NT2/D1 (cell line): ENCODE measurements at regions not wholly inside any gene's neighbourhood (a gene's known extent, or its start where the extent isn't known, plus 50 kb on each side); places are given as distances from the start of the nearest gene placed in this dataset.
"Not testable (repeated sequence)": the region's sequence is repeated elsewhere in the genome, so short reads cannot be mapped to it uniquely, and the experiment has no call there.

ENCODE experiments used
- DNase-seq: peaks from one replicate; pipeline ENCODE4 v3.0.0-alpha.2; 2011; ENCODE audit warnings: low read depth, low spot score
- H3K27me3 ChIP-seq: 2 replicates; pipeline ENCODE4 v1.6.0; 2011; ENCODE audit warnings: mild to moderate bottlenecking; ENCODE audit not compliant: insufficient read length, insufficient read depth
- H3K36me3 ChIP-seq: 2 replicates; pipeline ENCODE4 v1.6.1; 2011; ENCODE audit warnings: mild to moderate bottlenecking, low read length, mixed read lengths; ENCODE audit not compliant: insufficient read depth, insufficient read length
- H3K4me1 ChIP-seq: 2 replicates; pipeline ENCODE4 v1.5.1; 2011; ENCODE audit not compliant: insufficient read depth, insufficient read length
- H3K4me3 ChIP-seq: 2 replicates; pipeline ENCODE4 v1.5.1; 2011; ENCODE audit warnings: low read depth; ENCODE audit not compliant: insufficient read length
- H3K9ac ChIP-seq: 2 replicates; pipeline ENCODE4 v1.6.0; 2011; ENCODE audit warnings: low read depth; ENCODE audit not compliant: insufficient read length
- H3K9me3 ChIP-seq: 2 replicates; pipeline ENCODE4 v1.5.1; 2011; ENCODE audit warnings: mild to moderate bottlenecking, low read length; ENCODE audit not compliant: insufficient read depth
- SUZ12 ChIP-seq: IDR thresholded peaks from 2 replicates; pipeline ENCODE4 v1.6.1; 2011; ENCODE audit not compliant: insufficient read length, insufficient read depth; ENCODE audit errors: extremely low read depth
- YY1 ChIP-seq: IDR thresholded peaks from 2 replicates; pipeline ENCODE4 v1.6.1; 2011; ENCODE audit not compliant: insufficient read length, insufficient read depth
- ZNF274 ChIP-seq: IDR thresholded peaks from 2 replicates; pipeline ENCODE4 v1.6.1; 2011; ENCODE audit warnings: mild to moderate bottlenecking, low read depth, low read length

DNA sequence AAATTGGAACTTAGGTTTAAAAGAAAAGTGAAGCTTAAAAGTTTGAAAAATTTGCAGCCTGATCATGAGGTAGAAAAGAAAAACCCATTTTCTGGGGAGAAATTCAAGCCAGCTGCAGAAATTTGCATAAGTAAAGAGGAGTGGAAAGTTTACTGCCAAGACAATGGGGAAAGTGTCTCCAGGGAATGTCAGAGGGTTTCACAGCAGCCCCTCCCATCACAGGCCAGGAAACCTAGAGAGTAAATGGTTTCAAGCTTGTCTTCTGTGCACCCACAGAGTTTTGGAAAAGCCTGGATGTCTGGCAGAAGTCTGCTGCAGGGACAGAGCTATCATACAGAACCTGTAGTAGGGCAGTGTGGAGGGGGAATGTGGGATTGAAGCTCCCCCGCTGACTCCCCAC is 254.0 kb upstream of the FSIP2 start:
- TF ChIP-seq SUZ12 (no peak), ZNF274 (no peak), YY1 (no peak)
- Histone ChIP-seq H3K9ac (no peak overlapping the region), H3K36me3 (no peaks in the 10 kb centered on the region), H3K4me1 (peaks cover 4% of the 10 kb centered on the region), H3K27me3 (no peaks in the 10 kb centered on the region), H3K4me3 (no peak overlapping the region), H3K9me3 (peaks cover 26% of the 10 kb centered on the region)
- peak; percentile 58 for DNase-seq

DNA sequence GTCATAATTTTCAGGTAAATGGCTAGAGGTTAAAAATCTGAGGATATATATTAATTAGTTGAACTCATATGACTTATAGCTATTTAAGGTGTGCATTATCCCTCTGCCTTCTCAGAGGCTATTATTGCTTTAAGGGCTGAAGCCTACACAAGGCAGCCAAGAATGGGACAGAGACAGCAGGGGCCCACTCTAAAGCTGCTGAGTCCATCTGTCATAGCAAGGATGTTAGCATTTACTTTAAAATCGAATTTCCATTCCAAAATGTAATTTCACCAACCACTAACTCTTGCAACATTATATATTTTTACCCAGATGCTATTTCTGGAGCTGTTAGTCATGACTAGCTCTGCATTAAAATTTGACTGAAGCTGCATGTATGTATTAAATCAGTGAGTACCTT is 236.3 kb upstream of the FSIP2 start:
- H3K4me3 ChIP-seq, result no peak overlapping the region
- no peak for DNase-seq
- peaks cover 3% of the 10 kb centered on the region; the same call in 1 of the 2 replicates for H3K9me3 ChIP-seq
- TF ChIP-seq YY1, result no peak
- TF ChIP-seq ZNF274, result no peak
- TF ChIP-seq SUZ12, result no peak
- no peaks in the 10 kb centered on the region for H3K36me3 ChIP-seq
- no peak overlapping the region for H3K9ac ChIP-seq
- H3K4me1 ChIP-seq, result no peaks in the 10 kb centered on the region
- no peaks in the 10 kb centered on the region for H3K27me3 ChIP-seq

DNA sequence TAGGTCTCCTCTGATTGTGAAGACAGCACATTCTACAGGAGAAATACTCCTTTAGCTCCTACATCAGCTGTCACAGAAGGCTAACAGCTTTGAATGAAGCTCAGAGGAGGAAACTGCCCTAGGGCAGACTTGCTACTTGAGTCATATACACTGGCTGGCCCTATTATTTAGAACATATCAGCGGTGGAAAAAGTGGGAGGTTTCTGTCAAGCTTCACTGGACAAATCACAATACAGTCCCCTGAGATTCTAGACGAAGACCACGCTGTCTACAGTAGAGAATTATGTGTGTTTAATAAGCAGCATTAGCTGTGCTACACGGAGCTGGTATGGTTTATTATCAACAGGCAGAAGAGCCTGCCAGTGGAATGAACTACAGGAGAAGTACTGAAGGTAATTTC is 230.9 kb upstream of the FSIP2 start:
- H3K9ac ChIP-seq, result no peak overlapping the region
- no peaks in the 10 kb centered on the region for H3K27me3 ChIP-seq
- H3K9me3 ChIP-seq, result peaks cover 47% of the 10 kb centered on the region

DNA sequence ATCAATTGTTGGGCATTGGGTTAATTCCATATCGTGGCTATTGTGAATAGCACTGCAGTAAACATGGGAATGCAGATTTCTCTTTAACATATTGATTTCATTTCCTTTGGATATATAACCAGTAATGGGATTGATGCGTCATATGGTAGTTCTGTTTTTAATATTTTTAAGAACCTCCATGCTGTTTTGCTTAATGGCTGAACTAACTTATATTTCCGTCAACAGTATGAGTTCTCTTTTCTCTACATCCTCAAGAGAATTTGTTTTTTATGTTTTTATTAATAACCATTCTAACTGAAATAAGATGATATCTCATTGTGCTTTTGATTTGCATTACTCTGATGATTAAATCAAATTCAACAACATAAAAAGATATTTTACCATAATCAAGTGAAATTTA is 228.5 kb upstream of the FSIP2 start:
- peaks cover 47% of the 10 kb centered on the region for H3K9me3 ChIP-seq
- no peaks in the 10 kb centered on the region for H3K4me1 ChIP-seq
- H3K27me3 ChIP-seq, result no peaks in the 10 kb centered on the region
- no peak overlapping the region for H3K4me3 ChIP-seq
- no peak for DNase-seq
- no peaks in the 10 kb centered on the region for H3K36me3 ChIP-seq
- TF ChIP-seq YY1, result no peak
- TF ChIP-seq ZNF274, result peak; percentile 45; the same call in 1 of the 2 replicates
- no peak overlapping the region for H3K9ac ChIP-seq

More for the DNA sequence above, 230.9 kb upstream of the FSIP2 start:
- Histone ChIP-seq H3K4me1 (no peaks in the 10 kb centered on the region), H3K4me3 (no peak overlapping the region), H3K36me3 (no peaks in the 10 kb centered on the region)
- no peak for DNase-seq
- TF ChIP-seq ZNF274, result no peak
- no peak for TF ChIP-seq SUZ12
- no peak for TF ChIP-seq YY1

DNA sequence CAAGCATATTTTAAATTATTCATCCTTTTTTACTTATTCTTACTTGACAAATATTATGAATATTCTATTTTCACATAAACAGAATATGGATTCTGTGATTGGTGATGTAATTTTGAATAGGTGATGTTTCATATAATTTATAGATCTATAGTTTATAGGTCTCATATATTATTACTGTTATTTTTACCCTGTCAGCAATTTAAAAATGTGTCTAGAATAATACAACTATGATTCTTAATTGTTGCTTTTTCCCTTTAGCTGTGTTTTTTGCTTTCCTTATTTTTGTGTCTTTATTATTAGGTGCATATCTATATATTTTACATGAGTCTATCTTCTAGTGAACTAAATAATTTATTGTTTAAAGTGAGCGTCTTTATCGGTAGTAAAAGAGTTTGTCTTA is 226.7 kb upstream of the FSIP2 start:
- no peaks in the 10 kb centered on the region for H3K36me3 ChIP-seq
- H3K4me3 ChIP-seq, result no peak overlapping the region
- peaks cover 47% of the 10 kb centered on the region for H3K9me3 ChIP-seq
- no peaks in the 10 kb centered on the region for H3K27me3 ChIP-seq
- H3K9ac ChIP-seq, result no peak overlapping the region
- TF ChIP-seq SUZ12, result no peak
- TF ChIP-seq ZNF274, result no peak
- no peak for TF ChIP-seq YY1
- no peak for DNase-seq
- no peaks in the 10 kb centered on the region for H3K4me1 ChIP-seq

DNA sequence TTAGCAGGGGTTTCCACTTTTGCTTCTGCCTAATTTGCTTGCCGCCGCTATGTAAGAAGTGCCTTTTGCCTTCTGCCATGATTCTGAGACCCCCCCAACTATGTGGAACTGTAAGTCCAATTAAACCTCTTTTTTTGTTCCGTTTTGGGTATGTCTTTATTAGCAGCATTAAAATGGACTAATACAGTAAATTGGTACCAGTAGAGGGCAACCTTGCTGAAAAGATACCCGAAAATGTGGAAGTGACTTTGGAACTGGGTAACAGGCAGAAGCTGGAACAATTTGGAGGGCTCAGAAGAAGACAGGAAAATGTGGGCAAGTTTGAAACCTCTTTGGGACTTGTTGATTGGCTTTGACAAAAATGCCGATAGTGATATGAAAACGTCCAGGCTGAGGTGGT is 216.1 kb upstream of the FSIP2 start:
- TF ChIP-seq ZNF274 (no peak), YY1 (no peak), SUZ12 (no peak)
- Histone ChIP-seq H3K4me3 (no peak overlapping the region), H3K4me1 (no peaks in the 10 kb centered on the region), H3K9me3 (peaks cover 7% of the 10 kb centered on the region), H3K27me3 (no peaks in the 10 kb centered on the region), H3K36me3 (no peaks in the 10 kb centered on the region), H3K9ac (no peak overlapping the region)
- DNase-seq, result no peak

DNA sequence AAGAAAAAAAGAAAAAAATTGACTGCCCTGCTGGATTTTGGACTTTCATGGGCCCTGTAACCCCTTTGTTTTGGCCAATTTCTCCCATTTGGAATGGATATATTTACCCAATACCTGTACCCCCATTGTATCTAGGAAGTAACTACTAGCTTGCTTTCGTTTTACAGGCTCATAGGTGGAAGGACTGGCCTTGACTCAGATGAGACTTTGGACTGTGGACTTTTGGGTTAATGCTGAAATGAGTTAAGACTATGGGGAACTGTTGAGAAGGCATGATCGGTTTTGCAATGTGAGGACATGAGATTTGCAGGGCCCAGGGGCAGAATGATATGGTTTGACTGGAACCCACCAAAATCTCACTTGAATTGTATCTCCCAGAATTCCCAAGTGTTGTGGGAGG is 214.4 kb upstream of the FSIP2 start:
- H3K9ac ChIP-seq, H3K9me3 ChIP-seq, H3K4me3 ChIP-seq, H3K4me1 ChIP-seq, H3K27me3 ChIP-seq, DNase-seq, H3K36me3 ChIP-seq: not testable (repeated sequence)

DNA sequence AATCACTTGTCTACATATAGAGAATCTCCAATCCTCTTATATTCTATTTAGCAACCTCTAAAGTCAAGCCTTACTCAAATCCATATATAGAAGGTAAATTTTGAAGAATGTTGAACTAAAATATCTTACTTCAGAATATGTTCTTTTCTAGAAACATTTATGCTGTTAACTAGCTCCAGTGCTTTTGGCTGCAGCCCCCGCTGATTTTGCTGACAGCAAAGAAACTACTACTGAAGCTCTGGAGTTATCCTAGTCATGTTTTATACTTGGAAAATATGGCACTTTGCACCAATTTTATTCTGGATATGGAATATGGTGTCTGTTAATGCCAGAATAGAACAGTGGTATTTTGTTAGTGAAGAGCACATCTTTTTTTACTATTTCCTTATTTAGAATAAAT is 212.4 kb upstream of the FSIP2 start:
- H3K4me1 ChIP-seq, result no peaks in the 10 kb centered on the region
- no peaks in the 10 kb centered on the region for H3K9me3 ChIP-seq
- DNase-seq, result no peak
- H3K27me3 ChIP-seq, result no peaks in the 10 kb centered on the region
- no peak overlapping the region for H3K9ac ChIP-seq
- TF ChIP-seq ZNF274, result no peak
- H3K4me3 ChIP-seq, result no peak overlapping the region
- H3K36me3 ChIP-seq, result no peaks in the 10 kb centered on the region
